ENCODE measurements at regions not wholly inside any gene's neighbourhood (a gene's known extent, or its start where the extent isn't known, plus 50 kb on each side); places are given as distances from the start of the nearest gene placed in this dataset.

GRCh38 chr7:149627911-149628310 lies 130.3 kb upstream of the ZNF746 start:
- peaks cover 0 to 5% (median 0%) of the 10 kb centered on the region in 3 donors for H3K27me3 ChIP-seq (ENCODE audit: control insufficient read depth in 3 of 3, insufficient read depth in 3 of 3, low read length in 2 of 3)
- no peak overlapping the region for H3K4me3 ChIP-seq
- 66 to 68% methylated on average over 3 of the region's 3 CpGs for WGBS, 2 donors
- peaks cover 0 to 7% (median 3%) of the 10 kb centered on the region in 5 donors for H3K4me1 ChIP-seq (ENCODE audit: control insufficient read depth in 5 of 5, insufficient read depth in 5 of 5, low read length in 5 of 5)
- peaks cover 0 to 2% (median 0%) of the 10 kb centered on the region in 4 donors for H3K9me3 ChIP-seq (ENCODE audit: control insufficient read depth in 4 of 4, insufficient read depth in 3 of 4, low read length in 3 of 4)
- no peaks in the 10 kb centered on the region for H3K36me3 ChIP-seq (ENCODE audit: control insufficient read depth in 4 of 4, insufficient read depth in 4 of 4, low read length in 4 of 4)
- H3K27ac ChIP-seq (ENCODE audit: low read depth in 1 of 2, low read length in 1 of 2) = no peak overlapping the region
- TF ChIP-seq CTCF (IDR thresholded peaks at IDR 0.05; ENCODE audit: control extremely low read depth, extremely low read depth) = no peak
- ATAC-seq (ENCODE audit: insufficient read depth, low FRiP score) (no peak), DNase-seq (no peak)
- no peak overlapping the region for H3K9ac ChIP-seq (ENCODE audit: insufficient read depth in 1 of 2, low read length in 2 of 2)

GRCh38 chr7:149626972-149627371 lies 129.4 kb upstream of the ZNF746 start:
- 75 to 78% methylated on average over 10 of the region's 10 CpGs for whole genome bisulfite sequencing, 2 donors
- Histone ChIP-seq H3K9ac (ENCODE audit: insufficient read depth in 1 of 2, low read length in 2 of 2) (no peak overlapping the region), H3K9me3 (ENCODE audit: control insufficient read depth in 4 of 4, insufficient read depth in 3 of 4, low read length in 3 of 4) (peaks cover 0 to 2% (median 0%) of the 10 kb centered on the region in 4 donors), H3K27ac (ENCODE audit: low read depth in 1 of 2, low read length in 1 of 2) (no peak overlapping the region), H3K4me1 (ENCODE audit: control insufficient read depth in 5 of 5, insufficient read depth in 5 of 5, low read length in 5 of 5) (peaks cover 0 to 11% (median 5%) of the 10 kb centered on the region in 5 donors), H3K4me3 (no peak overlapping the region), H3K36me3 (ENCODE audit: control insufficient read depth in 4 of 4, insufficient read depth in 4 of 4, low read length in 4 of 4) (no peaks in the 10 kb centered on the region), H3K27me3 (ENCODE audit: control insufficient read depth in 3 of 3, insufficient read depth in 3 of 3, low read length in 2 of 3) (peaks cover 0 to 3% (median 0%) of the 10 kb centered on the region in 3 donors)
- DNase-seq = no peak
- no peak for ATAC-seq (ENCODE audit: insufficient read depth, low FRiP score)
- TF ChIP-seq CTCF (IDR thresholded peaks at IDR 0.05; ENCODE audit: control extremely low read depth, extremely low read depth) = no peak

GRCh38 chr7:149625947-149626392 lies 128.4 kb upstream of the ZNF746 start:
- Histone ChIP-seq H3K27ac (ENCODE audit: low read depth in 1 of 2, low read length in 1 of 2) (peak overlapping the region in 1 of 2 donors; percentile 28), H3K27me3 (ENCODE audit: control insufficient read depth in 3 of 3, insufficient read depth in 3 of 3, low read length in 2 of 3) (no peaks in the 10 kb centered on the region), H3K4me3 (no peak overlapping the region), H3K9me3 (ENCODE audit: control insufficient read depth in 4 of 4, insufficient read depth in 3 of 4, low read length in 3 of 4) (no peaks in the 10 kb centered on the region), H3K9ac (ENCODE audit: insufficient read depth in 1 of 2, low read length in 2 of 2) (no peak overlapping the region), H3K4me1 (ENCODE audit: control insufficient read depth in 5 of 5, insufficient read depth in 5 of 5, low read length in 5 of 5) (peaks cover 0 to 11% (median 5%) of the 10 kb centered on the region in 5 donors), H3K36me3 (ENCODE audit: control insufficient read depth in 4 of 4, insufficient read depth in 4 of 4, low read length in 4 of 4) (peaks cover 0 to 1% (median under 1%) of the 10 kb centered on the region in 4 donors)
- DNase-seq (peak in 2 of 3 donors; percentile 6 to 30), ATAC-seq (ENCODE audit: insufficient read depth, low FRiP score) (no peak)
- 49 to 55% methylated on average over 7 of the region's 7 CpGs for WGBS, 2 donors
- TF ChIP-seq CTCF (IDR thresholded peaks at IDR 0.05; ENCODE audit: control extremely low read depth, extremely low read depth) = no peak

Data from lung (tissue), 11 donors.